IMR-90 (cell line): ENCODE measurements at regions not wholly inside any gene's neighbourhood (a gene's known extent, or its start where the extent isn't known, plus 50 kb on each side); places are given as distances from the start of the nearest gene placed in this dataset.

Source experiments
- CEBPB ChIP-seq: IDR thresholded peaks from 2 replicates; pipeline ENCODE4 v1.6.1; 2012; ENCODE audit warnings: low read depth, low read length, improper control_type of control experiment
- MAFK ChIP-seq: IDR thresholded peaks from 2 replicates; pipeline ENCODE4 v1.6.1; 2012; ENCODE audit warnings: low read depth, low read length, improper control_type of control experiment
- MAZ ChIP-seq: IDR thresholded peaks from 2 replicates; pipeline ENCODE4 v1.6.1; 2012; ENCODE audit warnings: low read depth, mild to moderate bottlenecking, low read length, improper control_type of control experiment, moderate library complexity, borderline replicate concordance
- POLR2A ChIP-seq: IDR thresholded peaks from 2 replicates; pipeline ENCODE4 v1.6.1; 2012; ENCODE audit warnings: mild to moderate bottlenecking, low read depth, low read length
- RFX5 ChIP-seq: IDR thresholded peaks from 2 replicates; pipeline ENCODE4 v1.8.0; 2012; ENCODE audit warnings: low read depth, mild to moderate bottlenecking, low read length, moderate library complexity
- SMC3 ChIP-seq: fragments of 150-350 bp; IDR thresholded peaks from 2 replicates; pipeline ENCODE4 v1.6.1; 2016; ENCODE audit warnings: low read depth, mild to moderate bottlenecking, antibody characterized with exemption, low read length, moderate library complexity
- TF ChIP-seq, protein P1 (sequence below): conservative IDR thresholded peaks from 2 replicates; pipeline ENCODE4 v1.5.1; 2012; ENCODE audit warnings: mild to moderate bottlenecking, low read depth, low read length, improper control_type of control experiment

GRCh38 chr4:18077808-18078207 lies 56.3 kb upstream of the LCORL start:
- TF ChIP-seq, protein P1, sequence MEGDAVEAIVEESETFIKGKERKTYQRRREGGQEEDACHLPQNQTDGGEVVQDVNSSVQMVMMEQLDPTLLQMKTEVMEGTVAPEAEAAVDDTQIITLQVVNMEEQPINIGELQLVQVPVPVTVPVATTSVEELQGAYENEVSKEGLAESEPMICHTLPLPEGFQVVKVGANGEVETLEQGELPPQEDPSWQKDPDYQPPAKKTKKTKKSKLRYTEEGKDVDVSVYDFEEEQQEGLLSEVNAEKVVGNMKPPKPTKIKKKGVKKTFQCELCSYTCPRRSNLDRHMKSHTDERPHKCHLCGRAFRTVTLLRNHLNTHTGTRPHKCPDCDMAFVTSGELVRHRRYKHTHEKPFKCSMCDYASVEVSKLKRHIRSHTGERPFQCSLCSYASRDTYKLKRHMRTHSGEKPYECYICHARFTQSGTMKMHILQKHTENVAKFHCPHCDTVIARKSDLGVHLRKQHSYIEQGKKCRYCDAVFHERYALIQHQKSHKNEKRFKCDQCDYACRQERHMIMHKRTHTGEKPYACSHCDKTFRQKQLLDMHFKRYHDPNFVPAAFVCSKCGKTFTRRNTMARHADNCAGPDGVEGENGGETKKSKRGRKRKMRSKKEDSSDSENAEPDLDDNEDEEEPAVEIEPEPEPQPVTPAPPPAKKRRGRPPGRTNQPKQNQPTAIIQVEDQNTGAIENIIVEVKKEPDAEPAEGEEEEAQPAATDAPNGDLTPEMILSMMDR, result no peak
- no peak for TF ChIP-seq CEBPB
- TF ChIP-seq MAFK, result no peak
- no peak for TF ChIP-seq POLR2A
- no peak for TF ChIP-seq MAZ
- no peak for TF ChIP-seq SMC3
- TF ChIP-seq RFX5, result no peak
